ENCODE measurements at regions not wholly inside any gene's neighbourhood (a gene's known extent, or its start where the extent isn't known, plus 50 kb on each side); places are given as distances from the start of the nearest gene placed in this dataset.

GRCh38 chr5:57884346-57885102 lies 401.9 kb upstream of the ACTBL2 start (continued):
- TF ChIP-seq REST (IDR thresholded peaks at IDR 0.05) = no peak

DNA sequence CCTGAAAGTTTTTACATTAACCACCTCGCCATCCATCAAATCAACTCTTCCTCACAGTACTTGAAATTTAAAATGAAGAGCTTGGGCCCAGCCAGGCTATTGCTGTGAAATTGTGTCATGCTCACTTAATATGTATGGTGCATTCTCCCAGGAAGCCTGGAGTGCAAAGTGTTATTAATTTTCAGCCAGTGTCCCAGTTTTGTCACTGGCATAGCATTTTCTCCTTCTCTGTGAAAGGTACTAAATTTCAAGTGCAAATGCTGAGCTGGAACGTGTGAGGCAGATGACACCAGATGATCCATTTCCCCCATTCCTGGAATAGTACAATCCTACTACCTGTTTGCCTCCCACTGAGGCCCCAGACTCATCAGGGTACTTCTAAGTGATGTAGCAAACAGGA lies 397.6 kb upstream of the ACTBL2 start:
- H3K9me3 ChIP-seq (ENCODE audit: control insufficient read depth in 4 of 4, low read length in 3 of 4) = no peaks in the 10 kb centered on the region
- H3K27me3 ChIP-seq (ENCODE audit: control insufficient read depth in 4 of 4, insufficient read depth in 4 of 4, low read length in 3 of 4) = no peaks in the 10 kb centered on the region
- DNase-seq (ENCODE audit: low spot score) = no peak
- H3K9ac ChIP-seq (ENCODE audit: low read depth in 1 of 2, low read length in 2 of 2) = no peak overlapping the region
- no peaks in the 10 kb centered on the region for H3K36me3 ChIP-seq (ENCODE audit: control insufficient read depth in 4 of 4, insufficient read depth in 3 of 4, low read depth in 1 of 4, low read length in 3 of 4)
- no peak overlapping the region for H3K27ac ChIP-seq (ENCODE audit: low read depth in 1 of 2, low read length in 2 of 2)
- TF ChIP-seq JUND (IDR thresholded peaks at IDR 0.05) = no peak
- no peak for TF ChIP-seq HNF4G (IDR thresholded peaks at IDR 0.05)
- no peak for TF ChIP-seq ATF3 (IDR thresholded peaks at IDR 0.05)
- WGBS = 74% methylated on average over 2 of the region's 2 CpGs
- no peaks in the 10 kb centered on the region for H3K4me1 ChIP-seq (ENCODE audit: control insufficient read depth in 4 of 4, insufficient read depth in 4 of 4, low read length in 3 of 4)
- no peak overlapping the region for H3K4me3 ChIP-seq (ENCODE audit: low read depth in 1 of 3, low read length in 3 of 3)

GRCh38 chr5:57878301-57878722 lies 395.7 kb upstream of the ACTBL2 start:
- no peak overlapping the region for H3K9ac ChIP-seq (ENCODE audit: low read depth in 1 of 2, low read length in 2 of 2)
- DNase-seq (ENCODE audit: low spot score) = no peak
- WGBS = 85% methylated on average over 4 of the region's 4 CpGs
- TF ChIP-seq GABPA (IDR thresholded peaks at IDR 0.05 in 1 of 2, conservative IDR thresholded peaks at IDR 0.05 in 1 of 2) (no peak), FOXA1 (IDR thresholded peaks at IDR 0.05) (no peak), JUND (IDR thresholded peaks at IDR 0.05) (no peak), NR2F2 (IDR thresholded peaks at IDR 0.05) (no peak), RXRA (IDR thresholded peaks at IDR 0.05) (no peak), RAD21 (IDR thresholded peaks at IDR 0.05) (no peak)
- TF ChIP-seq, protein P1, sequence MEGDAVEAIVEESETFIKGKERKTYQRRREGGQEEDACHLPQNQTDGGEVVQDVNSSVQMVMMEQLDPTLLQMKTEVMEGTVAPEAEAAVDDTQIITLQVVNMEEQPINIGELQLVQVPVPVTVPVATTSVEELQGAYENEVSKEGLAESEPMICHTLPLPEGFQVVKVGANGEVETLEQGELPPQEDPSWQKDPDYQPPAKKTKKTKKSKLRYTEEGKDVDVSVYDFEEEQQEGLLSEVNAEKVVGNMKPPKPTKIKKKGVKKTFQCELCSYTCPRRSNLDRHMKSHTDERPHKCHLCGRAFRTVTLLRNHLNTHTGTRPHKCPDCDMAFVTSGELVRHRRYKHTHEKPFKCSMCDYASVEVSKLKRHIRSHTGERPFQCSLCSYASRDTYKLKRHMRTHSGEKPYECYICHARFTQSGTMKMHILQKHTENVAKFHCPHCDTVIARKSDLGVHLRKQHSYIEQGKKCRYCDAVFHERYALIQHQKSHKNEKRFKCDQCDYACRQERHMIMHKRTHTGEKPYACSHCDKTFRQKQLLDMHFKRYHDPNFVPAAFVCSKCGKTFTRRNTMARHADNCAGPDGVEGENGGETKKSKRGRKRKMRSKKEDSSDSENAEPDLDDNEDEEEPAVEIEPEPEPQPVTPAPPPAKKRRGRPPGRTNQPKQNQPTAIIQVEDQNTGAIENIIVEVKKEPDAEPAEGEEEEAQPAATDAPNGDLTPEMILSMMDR (IDR thresholded peaks at IDR 0.05; ENCODE audit: low read depth, low read length, missing input control) = no peak
- H3K36me3 ChIP-seq (ENCODE audit: control insufficient read depth in 4 of 4, insufficient read depth in 3 of 4, low read depth in 1 of 4, low read length in 3 of 4) = no peaks in the 10 kb centered on the region
- no peaks in the 10 kb centered on the region for H3K27me3 ChIP-seq (ENCODE audit: control insufficient read depth in 4 of 4, insufficient read depth in 4 of 4, low read length in 3 of 4)
- no peaks in the 10 kb centered on the region for H3K9me3 ChIP-seq (ENCODE audit: control insufficient read depth in 4 of 4, low read length in 3 of 4)
- H3K4me3 ChIP-seq (ENCODE audit: low read depth in 1 of 3, low read length in 3 of 3) = no peak overlapping the region
- no peaks in the 10 kb centered on the region for H3K4me1 ChIP-seq (ENCODE audit: control insufficient read depth in 4 of 4, insufficient read depth in 4 of 4, low read length in 3 of 4)
- no peak overlapping the region for H3K27ac ChIP-seq (ENCODE audit: low read depth in 1 of 2, low read length in 2 of 2)

Measured in liver (tissue), 8 donors.